Spleen (tissue), 11 donors: ENCODE measurements at regions not wholly inside any gene's neighbourhood (a gene's known extent, or its start where the extent isn't known, plus 50 kb on each side); places are given as distances from the start of the nearest gene placed in this dataset.

ENCODE experiments used
- DNase-seq: peaks from one replicate; pipeline ENCODE4 v3.0.0-alpha.2; 2020
- H3K27ac ChIP-seq, 8 donors: fragments of 200-600 bp; sonication (generic) in 7 of 8; 1 replicate in 4 of 8; 2 replicates in 4 of 8; pipeline versions ENCODE4 v1.5.0 to v1.8.0; 2016 to 2021; ENCODE audit warnings: inconsistent platforms in 4 of 8, mild to moderate bottlenecking in 4 of 8, moderate library complexity in 1 of 8
- H3K27me3 ChIP-seq, 7 donors: fragments of 200-600 bp; sonication (generic) in 6 of 7; replicated peaks in 1 of 7; 1 replicate in 4 of 7; 2 replicates in 3 of 7; pipeline versions ENCODE4 v1.5.0 to v1.8.0; 2016 to 2021; ENCODE audit warnings: inconsistent platforms in 3 of 7, mild to moderate bottlenecking in 1 of 7
- H3K36me3 ChIP-seq, 6 donors: fragments of 200-600 bp; sonication (generic) in 5 of 6; 1 replicate in 4 of 6; 2 replicates in 2 of 6; pipeline versions ENCODE4 v1.5.0 to v1.8.0; 2016 to 2021; ENCODE audit warnings: inconsistent platforms in 2 of 6
- H3K4me1 ChIP-seq, 6 donors: fragments of 200-600 bp; sonication (generic) in 5 of 6; 1 replicate in 3 of 6; 2 replicates in 3 of 6; pipeline versions ENCODE4 v1.5.0 to v1.8.0; 2016 to 2021; ENCODE audit warnings: inconsistent platforms in 3 of 6
- H3K4me3 ChIP-seq, 8 donors: fragments of 200-600 bp; sonication (generic) in 7 of 8; 1 replicate in 4 of 8; 2 replicates in 4 of 8; pipeline versions ENCODE4 v1.5.0 to v1.8.0; 2016 to 2021; ENCODE audit warnings: inconsistent platforms in 4 of 8, mild to moderate bottlenecking in 4 of 8, moderate library complexity in 2 of 8
- H3K9me3 ChIP-seq, 8 donors: fragments of 200-600 bp; sonication (generic) in 7 of 8; 1 replicate in 4 of 8; 2 replicates in 4 of 8; pipeline versions ENCODE4 v1.5.0 to v1.8.0; 2016 to 2021; ENCODE audit warnings: inconsistent platforms in 4 of 8
- POLR2A ChIP-seq, 3 donors: fragments of 450-650 bp; IDR thresholded peaks; one replicate each; pipeline ENCODE4 v1.5.1; 2017; ENCODE audit warnings: antibody characterized with exemption in 3 of 3, mild to moderate bottlenecking in 1 of 3
- POLR2AphosphoS5 ChIP-seq, 3 donors: sonication (generic); formaldehyde crosslinking; IDR thresholded peaks; one replicate each; pipeline ENCODE4 v1.5.1; 2017; ENCODE audit warnings: antibody characterized with exemption in 3 of 3
- WGBS, 5 donors: extraction: QIAGEN DNeasy Blood & Tissue Kit in 3 of 5; methylation state at CpG; one replicate each; pipeline versions ENCODE4 v1.1.5 to v1.1.7; 2013 to 2018; 5-methylcytosine and 5-hydroxymethylcytosine counted together
- intact Hi-C: fragments of 100-400 bp; cut with DNase I; formaldehyde crosslinking; loops from one replicate; pipeline ENCODE4 v1.15.0; 2023; ENCODE audit warnings: low total_unique reads
- TF ChIP-seq, protein P1 (sequence below), 11 experiments: fragments of 200-600 bp in 7 of 11; fragments of 450-650 bp in 4 of 11; sonication (generic) in 4 of 11; IDR thresholded peaks in 8 of 11; conservative IDR thresholded peaks in 3 of 11; 1 replicate in 7 of 11; 2 replicates in 4 of 11; pipeline versions ENCODE4 v1.4.0 to v1.8.0; 2016 to 2021; ENCODE audit warnings: antibody characterized with exemption in 11 of 11, inconsistent platforms in 4 of 11, mild to moderate bottlenecking in 1 of 11
- donor health status: healthy with polysubstance abuse.
- donor health status: DM: no; HTN: no; CAD: no; lungs with moderate emphysema.
- donor health status: DM: no; HTN: no; CAD: no.
- donor health status: Bipolar disorder and iron deficiency.
- donor health status: healthy.
- donor health status: DM: no; HTN: no; CAD: no.
- donor health status: DM: yes; HTN: yes; CAD: no.

DNA sequence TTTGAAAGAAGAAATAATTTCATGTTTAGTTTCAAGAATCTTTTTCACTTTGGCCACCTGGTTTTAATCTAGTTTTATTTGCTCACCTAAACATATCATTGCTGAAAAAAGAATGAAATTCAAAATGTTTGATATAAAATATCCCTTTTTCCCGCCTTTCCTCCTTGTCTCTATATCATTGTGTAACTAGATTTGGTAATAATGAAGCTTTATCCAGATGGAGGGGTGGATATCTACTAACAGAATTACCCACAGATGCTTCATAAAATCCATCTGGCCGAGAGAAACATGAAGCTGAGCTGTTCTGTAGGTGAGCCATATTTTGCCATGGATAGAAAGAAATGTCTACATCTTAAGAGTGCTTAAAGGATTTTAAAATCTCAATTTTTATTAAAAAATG lies 214.7 kb downstream of the ICE1 start:
- H3K4me3 ChIP-seq: no peak overlapping the region
- DNase-seq: no peak
- peaks cover 0 to 4% (median 0%) of the 10 kb centered on the region in 8 donors for H3K9me3 ChIP-seq
- intact Hi-C loops: no loop called here
- H3K36me3 ChIP-seq: no peaks in the 10 kb centered on the region
- peaks cover 0 to 3% (median 0%) of the 10 kb centered on the region in 7 donors for H3K27me3 ChIP-seq
- no peak overlapping the region for H3K27ac ChIP-seq
- no peaks in the 10 kb centered on the region for H3K4me1 ChIP-seq
- WGBS, 5 donors: 30 to 42% (median 37%) methylated on average over 2 of the region's 2 CpGs
- no peak for TF ChIP-seq POLR2AphosphoS5 (IDR thresholded peaks at IDR 0.05)
- TF ChIP-seq POLR2A (IDR thresholded peaks at IDR 0.05): no peak
- TF ChIP-seq, protein P1, sequence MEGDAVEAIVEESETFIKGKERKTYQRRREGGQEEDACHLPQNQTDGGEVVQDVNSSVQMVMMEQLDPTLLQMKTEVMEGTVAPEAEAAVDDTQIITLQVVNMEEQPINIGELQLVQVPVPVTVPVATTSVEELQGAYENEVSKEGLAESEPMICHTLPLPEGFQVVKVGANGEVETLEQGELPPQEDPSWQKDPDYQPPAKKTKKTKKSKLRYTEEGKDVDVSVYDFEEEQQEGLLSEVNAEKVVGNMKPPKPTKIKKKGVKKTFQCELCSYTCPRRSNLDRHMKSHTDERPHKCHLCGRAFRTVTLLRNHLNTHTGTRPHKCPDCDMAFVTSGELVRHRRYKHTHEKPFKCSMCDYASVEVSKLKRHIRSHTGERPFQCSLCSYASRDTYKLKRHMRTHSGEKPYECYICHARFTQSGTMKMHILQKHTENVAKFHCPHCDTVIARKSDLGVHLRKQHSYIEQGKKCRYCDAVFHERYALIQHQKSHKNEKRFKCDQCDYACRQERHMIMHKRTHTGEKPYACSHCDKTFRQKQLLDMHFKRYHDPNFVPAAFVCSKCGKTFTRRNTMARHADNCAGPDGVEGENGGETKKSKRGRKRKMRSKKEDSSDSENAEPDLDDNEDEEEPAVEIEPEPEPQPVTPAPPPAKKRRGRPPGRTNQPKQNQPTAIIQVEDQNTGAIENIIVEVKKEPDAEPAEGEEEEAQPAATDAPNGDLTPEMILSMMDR (IDR thresholded peaks at IDR 0.05 in 8 of 11, conservative IDR thresholded peaks at IDR 0.05 in 3 of 11): no peak

GRCh38 chr5:5634817-5635216 lies 212.3 kb downstream of the ICE1 start:
- DNase-seq: no peak
- Histone ChIP-seq H3K4me1 (peaks cover 0 to 9% (median 0%) of the 10 kb centered on the region in 6 donors), H3K27me3 (no peaks in the 10 kb centered on the region), H3K36me3 (no peaks in the 10 kb centered on the region), H3K9me3 (peaks cover 0 to 4% (median 0%) of the 10 kb centered on the region in 8 donors), H3K27ac (no peak overlapping the region), H3K4me3 (no peak overlapping the region)
- intact Hi-C loops: no loop called here
- 64 to 91% (median 80%) methylated on average over 4 of the region's 4 CpGs for WGBS, 5 donors
- no peak for TF ChIP-seq POLR2AphosphoS5 (IDR thresholded peaks at IDR 0.05)
- TF ChIP-seq POLR2A (IDR thresholded peaks at IDR 0.05): no peak

DNA sequence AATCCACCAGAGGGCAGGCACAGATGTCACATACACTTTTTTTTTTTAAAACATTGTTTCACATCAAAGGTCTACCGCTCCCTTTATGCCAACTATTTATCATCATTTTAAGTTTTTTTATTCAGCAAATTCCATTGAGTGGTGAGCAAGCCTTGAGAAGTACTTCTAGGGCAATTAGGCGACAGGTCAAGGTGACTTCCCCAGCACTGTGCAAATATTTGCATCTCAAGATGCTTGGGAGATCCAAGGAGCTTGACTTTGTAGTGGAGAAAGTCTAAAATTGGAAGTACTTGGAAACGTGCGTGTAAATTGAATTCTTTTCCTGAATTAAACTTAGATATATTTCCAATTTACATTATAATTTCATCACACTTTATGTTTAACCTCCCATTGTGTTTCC lies 211.1 kb downstream of the ICE1 start:
- no peaks in the 10 kb centered on the region for H3K36me3 ChIP-seq
- no peak for DNase-seq
- TF ChIP-seq POLR2A (IDR thresholded peaks at IDR 0.05) (no peak), POLR2AphosphoS5 (IDR thresholded peaks at IDR 0.05) (no peak)
- TF ChIP-seq, protein P1 (IDR thresholded peaks at IDR 0.05 in 8 of 11, conservative IDR thresholded peaks at IDR 0.05 in 3 of 11): no peak
- intact Hi-C loops: no loop called here
- no peaks in the 10 kb centered on the region for H3K27me3 ChIP-seq
- H3K4me1 ChIP-seq: peaks cover 0 to 11% (median 0%) of the 10 kb centered on the region in 6 donors
- H3K4me3 ChIP-seq: no peak overlapping the region
- 80 to 88% (median 86%) methylated on average over 4 of the region's 4 CpGs for WGBS, 5 donors
- no peak overlapping the region for H3K27ac ChIP-seq
- H3K9me3 ChIP-seq: peaks cover 0 to 4% (median 0%) of the 10 kb centered on the region in 8 donors

DNA sequence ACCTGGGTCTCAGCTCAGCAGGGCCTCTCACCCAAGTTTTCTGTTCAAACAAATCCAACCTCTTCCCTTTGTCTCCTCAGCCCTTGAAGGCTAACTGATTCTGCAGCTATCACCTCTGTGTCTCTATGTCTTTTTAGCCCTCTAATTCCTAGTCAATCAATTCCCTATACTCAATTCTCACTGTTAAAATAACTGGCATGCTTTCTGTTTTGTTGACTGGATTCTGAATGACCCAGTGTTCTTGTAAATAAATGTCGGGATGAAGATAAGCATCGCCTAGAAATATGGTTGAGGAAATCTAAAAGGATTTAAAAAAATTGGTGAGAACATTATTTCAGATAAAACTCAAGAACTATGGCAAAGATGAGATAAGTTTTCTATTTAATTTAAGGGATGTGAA lies 210.2 kb downstream of the ICE1 start:
- H3K9me3 ChIP-seq: peaks cover 0 to 4% (median 0%) of the 10 kb centered on the region in 8 donors
- no peaks in the 10 kb centered on the region for H3K27me3 ChIP-seq
- intact Hi-C loops: no loop called here
- WGBS, 5 donors: 92 to 94% (median 93%) methylated on average over 2 of the region's 2 CpGs
- no peak overlapping the region for H3K27ac ChIP-seq
- DNase-seq: no peak
- H3K4me1 ChIP-seq: peaks cover 0 to 11% (median 0%) of the 10 kb centered on the region in 6 donors
- TF ChIP-seq POLR2AphosphoS5 (IDR thresholded peaks at IDR 0.05) (no peak), POLR2A (IDR thresholded peaks at IDR 0.05) (no peak)
- TF ChIP-seq, protein P1 (IDR thresholded peaks at IDR 0.05 in 8 of 11, conservative IDR thresholded peaks at IDR 0.05 in 3 of 11): no peak
- H3K4me3 ChIP-seq: no peak overlapping the region
- H3K36me3 ChIP-seq: no peaks in the 10 kb centered on the region

GRCh38 chr5:5629607-5629978 lies 207.1 kb downstream of the ICE1 start:
- no peak overlapping the region for H3K4me3 ChIP-seq
- TF ChIP-seq, protein P1 (IDR thresholded peaks at IDR 0.05 in 8 of 11, conservative IDR thresholded peaks at IDR 0.05 in 3 of 11): no peak
- TF ChIP-seq POLR2AphosphoS5 (IDR thresholded peaks at IDR 0.05) (no peak), POLR2A (IDR thresholded peaks at IDR 0.05) (no peak)
- no peak for DNase-seq
- peaks cover 0 to 11% (median 0%) of the 10 kb centered on the region in 6 donors for H3K4me1 ChIP-seq
- no peaks in the 10 kb centered on the region for H3K36me3 ChIP-seq
- H3K9me3 ChIP-seq: peaks cover 0 to 19% (median 2%) of the 10 kb centered on the region in 8 donors
- H3K27ac ChIP-seq: peak overlapping the region in 1 of 8 donors; percentile 16
- WGBS, 5 donors: 30 to 68% (median 57%) methylated on average over 3 to 5 of the region's 5 CpGs
- H3K27me3 ChIP-seq: no peaks in the 10 kb centered on the region
- intact Hi-C loops: no loop called here
